H1 (cell line): ENCODE measurements at regions not wholly inside any gene's neighbourhood (a gene's known extent, or its start where the extent isn't known, plus 50 kb on each side); places are given as distances from the start of the nearest gene placed in this dataset.

Source experiments
- CTCF ChIA-PET: fragments of 300-600 bp; sonication (Branson Sonifier 250); formaldehyde crosslinking; loops from one replicate; lab custom pipeline; 2021; ENCODE audit not compliant: partially characterized antibody; lab: Charles Lee
- POLR2A ChIA-PET: fragments of 300-600 bp; sonication (Branson Sonifier 250); formaldehyde crosslinking; loops from one replicate; lab custom pipeline; 2021; ENCODE audit warnings: inconsistent platforms; ENCODE audit not compliant: partially characterized antibody; lab: Charles Lee
- DNase-seq, 2 experiments: peaks; one replicate each; pipeline versions ENCODE4 v3.0.0 to v3.0.0-alpha.2; 2010 to 2022; ENCODE audit warnings: low spot score in 2 of 2, low read depth in 1 of 2, mixed read lengths in 1 of 2
- FAIRE-seq: peaks from 2 replicates; lab custom pipeline; 2011; peaks lifted over from hg19 to GRCh38; lab: Jason Lieb, UNC
- H2AFZ ChIP-seq: 2 replicates; pipeline ENCODE4 v1.8.1; 2012; ENCODE audit warnings: low read length, inconsistent platforms
- H2AK5ac ChIP-seq: 2 replicates; pipeline ENCODE4 v1.6.1; 2013; ENCODE audit warnings: low read depth, low read length
- H2BK120ac ChIP-seq: replicated peaks from 2 replicates; pipeline ENCODE3; 2013; ENCODE audit warnings: low read depth, low read length, inconsistent platforms
- H2BK12ac ChIP-seq: 2 replicates; pipeline ENCODE4 v1.6.1; 2013; ENCODE audit warnings: low read depth, low read length
- H2BK15ac ChIP-seq: 2 replicates; pipeline ENCODE4 v1.6.1; 2013; ENCODE audit warnings: low read length
- H2BK20ac ChIP-seq: 2 replicates; pipeline ENCODE4 v1.6.1; 2013; ENCODE audit warnings: low read length
- H2BK5ac ChIP-seq: 2 replicates; pipeline ENCODE4 v1.6.1; 2013; ENCODE audit warnings: low read depth, low read length
- H3K14ac ChIP-seq: 2 replicates; pipeline ENCODE4 v1.6.1; 2013; ENCODE audit warnings: inconsistent platforms; ENCODE audit not compliant: insufficient read length
- H3K18ac ChIP-seq: 2 replicates; pipeline ENCODE4 v1.6.1; 2013; ENCODE audit warnings: low read length; ENCODE audit errors: extremely low read depth
- H3K23ac ChIP-seq: 2 replicates; pipeline ENCODE4 v1.6.1; 2013; ENCODE audit warnings: inconsistent platforms; ENCODE audit not compliant: insufficient read length
- H3K23me2 ChIP-seq: 2 replicates; pipeline ENCODE4 v1.6.1; 2013; ENCODE audit warnings: low read depth, low read length
- H3K27ac ChIP-seq: 2 replicates; pipeline ENCODE4 v1.6.1; 2011; ENCODE audit warnings: low read depth, low read length, inconsistent platforms
- H3K27me3 ChIP-seq, 4 experiments: replicated peaks in 1 of 4; 1 replicate in 1 of 4; 2 replicates in 3 of 4; pipeline versions ENCODE4 v1.6.1 to v1.8.1; 2011 to 2013; ENCODE audit warnings: low read length in 3 of 4, mild to moderate bottlenecking in 3 of 4, inconsistent platforms in 2 of 4, mixed read lengths in 2 of 4, moderate library complexity in 1 of 4; ENCODE audit not compliant: control insufficient read depth in 3 of 4, insufficient read depth in 3 of 4; ENCODE audit errors: extremely low read depth in 1 of 4
- H3K36me3 ChIP-seq, 4 experiments: 2 replicates each; pipeline versions ENCODE4 v1.6.1 to v1.8.1; 2011 to 2013; ENCODE audit warnings: mild to moderate bottlenecking in 4 of 4, low read length in 3 of 4, moderate library complexity in 2 of 4, control low read depth in 1 of 4, inconsistent platforms in 1 of 4; ENCODE audit not compliant: insufficient read depth in 4 of 4, control insufficient read depth in 2 of 4
- H3K4ac ChIP-seq: replicated peaks from 2 replicates; pipeline ENCODE3; 2013; ENCODE audit warnings: low read length, low read depth, mixed read lengths, inconsistent platforms; ENCODE audit not compliant: insufficient read length
- H3K4me1 ChIP-seq, 4 experiments: replicated peaks in 1 of 4; 1 replicate in 1 of 4; 2 replicates in 3 of 4; pipeline versions ENCODE4 v1.6.1 to v1.8.1; 2011 to 2013; ENCODE audit warnings: low read length in 3 of 4, inconsistent platforms in 2 of 4, mixed read lengths in 1 of 4; ENCODE audit not compliant: insufficient read depth in 4 of 4, control insufficient read depth in 3 of 4
- H3K4me2 ChIP-seq, 2 experiments: 2 replicates each; pipeline versions ENCODE4 v1.6.1 to v1.8.1; 2011 to 2013; ENCODE audit warnings: low read depth in 2 of 2, low read length in 2 of 2, control low read depth in 1 of 2, inconsistent platforms in 1 of 2, mild to moderate bottlenecking in 1 of 2; ENCODE audit not compliant: insufficient read depth in 1 of 2
- H3K4me3 ChIP-seq, 4 experiments: fragments of 200-600, 300-600 bp in 1 of 4; sonication (generic), shearing (Covaris generic), sonication (Bioruptor Twin) in 1 of 4; 2 replicates each; pipeline versions ENCODE4 v1.5.1 to v1.8.1; 2011 to 2016; ENCODE audit warnings: low read length in 4 of 4, low read depth in 3 of 4, control low read depth in 2 of 4, inconsistent platforms in 2 of 4, mild to moderate bottlenecking in 2 of 4, mixed read lengths in 1 of 4, moderate library complexity in 1 of 4; ENCODE audit not compliant: insufficient read depth in 2 of 4; ENCODE audit errors: extremely low read depth in 1 of 4
- H3K56ac ChIP-seq: replicated peaks from 2 replicates; pipeline ENCODE3; 2013; ENCODE audit warnings: low read depth, mild to moderate bottlenecking, mixed read lengths, low read length, inconsistent platforms; ENCODE audit not compliant: insufficient read length
- H3K79me1 ChIP-seq: 2 replicates; pipeline ENCODE4 v1.6.1; 2013; ENCODE audit warnings: low read depth, low read length, control low read depth
- H3K79me2 ChIP-seq, 2 experiments: 2 replicates each; pipeline versions ENCODE4 v1.6.1 to v1.8.1; 2012 to 2013; ENCODE audit warnings: low read length in 2 of 2, mild to moderate bottlenecking in 2 of 2, inconsistent platforms in 1 of 2; ENCODE audit not compliant: insufficient read depth in 2 of 2, control insufficient read depth in 1 of 2
- H3K9ac ChIP-seq, 4 experiments: replicated peaks in 1 of 4; 1 replicate in 1 of 4; 2 replicates in 3 of 4; pipeline versions ENCODE4 v1.6.1 to v1.8.1; 2011 to 2013; ENCODE audit warnings: low read depth in 3 of 4, low read length in 3 of 4, control low read depth in 2 of 4, mild to moderate bottlenecking in 2 of 4, moderate library complexity in 2 of 4, inconsistent platforms in 1 of 4; ENCODE audit errors: extremely low read depth in 1 of 4
- H3K9me3 ChIP-seq, 2 experiments: 2 replicates each; pipeline versions ENCODE4 v1.6.1 to v1.8.1; 2012 to 2013; ENCODE audit warnings: mild to moderate bottlenecking in 2 of 2, moderate library complexity in 2 of 2, control low read depth in 1 of 2, inconsistent platforms in 1 of 2, low read depth in 1 of 2, low read length in 1 of 2, mixed read lengths in 1 of 2; ENCODE audit not compliant: insufficient read depth in 2 of 2
- H4K20me1 ChIP-seq, 2 experiments: replicated peaks in 1 of 2; 2 replicates each; pipeline versions ENCODE3 to v1.8.1; 2011 to 2013; ENCODE audit warnings: inconsistent platforms in 2 of 2, low read length in 2 of 2, mild to moderate bottlenecking in 1 of 2; ENCODE audit not compliant: insufficient read depth in 2 of 2, control insufficient read depth in 1 of 2
- H4K5ac ChIP-seq: 2 replicates; pipeline ENCODE4 v1.6.1; 2013; ENCODE audit warnings: low read length, low read depth, mixed read lengths, inconsistent platforms; ENCODE audit not compliant: insufficient read length
- H4K8ac ChIP-seq: 2 replicates; pipeline ENCODE4 v1.8.0; 2013; ENCODE audit warnings: mild to moderate bottlenecking, moderate library complexity, low read length, inconsistent platforms; ENCODE audit not compliant: insufficient read depth; ENCODE audit errors: extremely low read depth
- H4K91ac ChIP-seq: replicated peaks from 2 replicates; pipeline ENCODE3; 2013; ENCODE audit warnings: low read length, mixed read lengths, inconsistent platforms; ENCODE audit not compliant: insufficient read length
- ASH2L ChIP-seq: fragments of 200-600, 300-600 bp; sonication (generic); IDR thresholded peaks from one replicate; pipeline ENCODE4 v1.7.1; 2017; ENCODE audit warnings: low read length
- BRCA1 ChIP-seq: IDR thresholded peaks from 2 replicates; pipeline ENCODE4 v1.6.1; 2012; ENCODE audit warnings: low read depth, low read length, improper control_type of control experiment
- CREB1 ChIP-seq: IDR thresholded peaks from 2 replicates; pipeline ENCODE4 v1.6.1; 2012; ENCODE audit warnings: inconsistent platforms
- CTBP2 ChIP-seq: IDR thresholded peaks from 2 replicates; pipeline ENCODE4 v1.7.0; 2011; ENCODE audit warnings: borderline replicate concordance, mild to moderate bottlenecking, moderate library complexity, mixed read lengths, low read length; ENCODE audit not compliant: insufficient read depth, insufficient read length
- EP300 ChIP-seq, 2 experiments: IDR thresholded peaks; 1 replicate in 1 of 2; 2 replicates in 1 of 2; pipeline ENCODE4 v1.6.1; 2011 to 2012; ENCODE audit warnings: low read depth in 2 of 2, low read length in 2 of 2, mild to moderate bottlenecking in 2 of 2, borderline replicate concordance in 1 of 2, inconsistent platforms in 1 of 2, moderate library complexity in 1 of 2
- FOSL1 ChIP-seq: IDR thresholded peaks from 2 replicates; pipeline ENCODE4 v1.6.1; 2011; ENCODE audit warnings: mild to moderate bottlenecking, low read depth, low read length, moderate library complexity; ENCODE audit not compliant: insufficient read depth
- POLR2AphosphoS5 ChIP-seq: IDR thresholded peaks from 2 replicates; pipeline ENCODE4 v1.6.1; 2011; ENCODE audit warnings: low read depth, low read length
- SP2 ChIP-seq: IDR thresholded peaks from 2 replicates; pipeline ENCODE4 v1.6.1; 2012; ENCODE audit warnings: mild to moderate bottlenecking, low read length, inconsistent platforms
- TAF7 ChIP-seq: optimal IDR thresholded peaks from 2 replicates; pipeline ENCODE3; 2011; ENCODE audit warnings: low read depth, mild to moderate bottlenecking, inconsistent platforms, low read length, moderate library complexity, borderline replicate concordance
- WGBS, 2 experiments: shearing (Covaris generic) in 1 of 2; methylation state at CpG; one replicate each; pipeline versions ENCODE4 v1.1.6 to v1.1.7; 2013 to 2015; ENCODE audit warnings: low lambda C conversion rate in 2 of 2, mixed read lengths in 2 of 2, inconsistent platforms in 1 of 2, low coverage in 1 of 2, missing lambda C conversion rate in 1 of 2; ENCODE audit not compliant: insufficient replicate concordance in 2 of 2, insufficient coverage in 1 of 2, insufficient read length in 1 of 2; ENCODE audit errors: extremely low coverage in 1 of 2, missing lambda C conversion rate in 1 of 2; 5-methylcytosine and 5-hydroxymethylcytosine counted together

GRCh38 chr1:244273845-244274619 lies 177.7 kb downstream of the ADSS2 start:
- Histone ChIP-seq H3K36me3 (no peaks in the 10 kb centered on the region), H3K4ac (no peak overlapping the region), H3K56ac (no peak overlapping the region), H3K4me1 (no peaks in the 10 kb centered on the region), H4K8ac (no peak overlapping the region), H4K91ac (no peak overlapping the region), H3K9me3 (no peaks in the 10 kb centered on the region), H4K20me1 (no peaks in the 10 kb centered on the region), H3K14ac (no peak overlapping the region), H3K79me1 (no peaks in the 10 kb centered on the region), H2BK15ac (no peak overlapping the region), H3K18ac (no peak overlapping the region), H2AFZ (peak overlapping the region; percentile 21; the same call in 1 of the 2 replicates), H2BK120ac (no peak overlapping the region), H3K27ac (no peak overlapping the region), H2BK12ac (no peak overlapping the region), H3K23me2 (no peaks in the 10 kb centered on the region; the same call in 1 of the 2 replicates), H2AK5ac (no peak overlapping the region), H3K9ac (no peak overlapping the region; a peak in 1 of 7 replicates), H2BK20ac (no peak overlapping the region), H3K4me2 (no peak overlapping the region), H3K23ac (no peak overlapping the region), H4K5ac (no peak overlapping the region), H2BK5ac (no peak overlapping the region), H3K27me3 (no peaks in the 10 kb centered on the region), H3K4me3 (no peak overlapping the region), H3K79me2 (no peaks in the 10 kb centered on the region)
- WGBS, 2 experiments, result 86% methylated on average over 13 of the region's 13 CpGs; no CpG with 5 or more reads in 1 of the 2 experiments
- FAIRE-seq (no peak), DNase-seq (no peak)
- TF ChIP-seq BRCA1, result no peak
- no peak for TF ChIP-seq CREB1
- TF ChIP-seq SP2, result no peak
- no peak for TF ChIP-seq ASH2L
- no peak for TF ChIP-seq TAF7
- no peak for TF ChIP-seq CTBP2
- no peak for TF ChIP-seq POLR2AphosphoS5
- no peak for TF ChIP-seq EP300 (IDR thresholded peaks at IDR 0.05; ENCODE audit: borderline replicate concordance in 1 of 2, low read depth in 2 of 2, low read length in 2 of 2)
- TF ChIP-seq FOSL1, result no peak
- ChIA-PET POLR2A (no interaction called here), CTCF (interaction anchor here (0.6 to 3.7 kb wide), 19 partner anchors 12 to 837 kb away, joined by 3 to 24 read pairs (median 4); no protein-coding TSS in a partner anchor)
